DOHH2 (cell line): ENCODE measurements at regions not wholly inside any gene's neighbourhood (a gene's known extent, or its start where the extent isn't known, plus 50 kb on each side); places are given as distances from the start of the nearest gene placed in this dataset.

ENCODE experiments used
- H3F3A ChIP-seq: fragments of 200-600 bp; sonication (generic), shearing (Covaris generic); 2 replicates; pipeline ENCODE4 v1.6.0; 2016; ENCODE audit warnings: antibody characterized with exemption, mild to moderate bottlenecking; ENCODE audit not compliant: control insufficient read depth, insufficient read depth
- H3K27ac ChIP-seq: fragments of 200-600 bp; sonication (generic); 2 replicates; pipeline ENCODE4 v1.5.1; 2014; ENCODE audit warnings: low read depth, mild to moderate bottlenecking, low read length, moderate library complexity
- H3K27me3 ChIP-seq: fragments of 200-600 bp; sonication (generic); 2 replicates; pipeline ENCODE4 v1.6.1; 2014; ENCODE audit warnings: mild to moderate bottlenecking, low read length, mixed read lengths; ENCODE audit not compliant: control insufficient read depth
- H3K36me3 ChIP-seq: fragments of 200-600 bp; sonication (generic); 2 replicates; pipeline ENCODE4 v1.6.1; 2014; ENCODE audit warnings: mild to moderate bottlenecking, low read length, moderate library complexity, mixed read lengths; ENCODE audit not compliant: control insufficient read depth
- H3K4me1 ChIP-seq: fragments of 200-600 bp; sonication (generic); 2 replicates; pipeline ENCODE4 v1.6.1; 2014; ENCODE audit warnings: mild to moderate bottlenecking, low read length, mixed read lengths; ENCODE audit not compliant: control insufficient read depth
- H3K4me2 ChIP-seq: fragments of 200-600 bp; sonication (generic); 2 replicates; pipeline ENCODE4 v1.6.0; 2014; ENCODE audit warnings: mild to moderate bottlenecking, low read length, moderate library complexity
- H3K4me3 ChIP-seq: fragments of 200-600 bp; sonication (generic); 2 replicates; pipeline ENCODE4 v1.5.1; 2014; ENCODE audit warnings: mild to moderate bottlenecking, low read length, mixed read lengths
- H3K79me2 ChIP-seq: fragments of 200-600 bp; sonication (generic); 2 replicates; pipeline ENCODE4 v1.6.1; 2014; ENCODE audit warnings: mild to moderate bottlenecking, low read length, mixed read lengths; ENCODE audit not compliant: control insufficient read depth
- H3K9me2 ChIP-seq: fragments of 200-600 bp; sonication (generic); replicated peaks from 2 replicates; pipeline ENCODE4 v1.6.1; 2014; ENCODE audit warnings: mild to moderate bottlenecking, low read length, mixed read lengths; ENCODE audit not compliant: control insufficient read depth
- H3K9me3 ChIP-seq: fragments of 200-600 bp; sonication (generic); 2 replicates; pipeline ENCODE4 v1.6.1; 2014; ENCODE audit warnings: antibody characterized with exemption, low read length, mixed read lengths; ENCODE audit not compliant: control insufficient read depth, insufficient read depth
- H4K20me1 ChIP-seq: fragments of 200-600 bp; sonication (generic); 2 replicates; pipeline ENCODE4 v1.6.0; 2014; ENCODE audit warnings: low read depth, mild to moderate bottlenecking, antibody characterized with exemption, low read length, moderate library complexity; ENCODE audit not compliant: control insufficient read depth, insufficient read depth
- EZH2phosphoT487 ChIP-seq: fragments of 200-600 bp; sonication (generic); IDR thresholded peaks from 2 replicates; pipeline ENCODE4 v1.6.1; 2017; ENCODE audit warnings: borderline replicate concordance, mild to moderate bottlenecking, antibody characterized with exemption, low read length, moderate library complexity, mixed read lengths
- TF ChIP-seq, protein P1 (sequence below): fragments of 200-600 bp; sonication (generic); IDR thresholded peaks from one replicate; pipeline ENCODE4 v1.5.1; 2014; ENCODE audit warnings: antibody characterized with exemption, mild to moderate bottlenecking, low read depth, low read length; ENCODE audit not compliant: poor library complexity, severe bottlenecking

DNA sequence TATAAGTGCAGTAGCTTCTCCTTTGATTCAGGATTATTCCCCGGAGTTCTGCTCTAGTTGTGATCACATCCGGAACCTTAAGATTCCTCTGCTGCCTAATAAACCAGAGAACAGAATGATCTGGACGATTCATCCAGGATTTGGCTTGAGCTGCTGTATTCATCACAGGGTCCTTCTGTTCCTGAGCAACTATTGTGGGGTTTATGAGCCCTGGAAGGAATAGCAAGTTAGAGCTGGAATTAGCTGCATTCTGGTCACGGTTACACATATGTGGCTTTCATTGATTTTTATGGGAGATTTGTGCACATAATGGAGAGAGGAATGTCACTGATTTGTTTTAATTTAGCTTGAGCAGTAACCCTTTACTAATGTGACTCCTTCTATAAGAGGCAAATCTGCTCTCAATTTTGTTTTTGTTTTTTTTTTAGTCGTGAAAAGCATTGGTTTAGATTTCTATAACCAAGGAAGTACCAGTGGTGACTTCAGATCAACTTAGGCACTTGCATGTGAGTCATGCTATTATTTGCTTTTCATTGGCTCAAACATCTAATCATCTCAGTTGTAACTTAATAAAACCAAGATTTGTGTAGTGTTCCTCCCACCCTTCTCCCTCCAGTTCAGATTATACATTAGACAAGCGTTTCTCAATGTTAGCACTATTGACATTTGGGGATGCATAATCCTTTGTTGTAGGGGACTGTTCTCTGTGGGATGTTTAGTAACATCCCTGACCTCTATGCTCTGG, 148.5 kb downstream of the OTOL1 start:
- TF ChIP-seq, protein P1, sequence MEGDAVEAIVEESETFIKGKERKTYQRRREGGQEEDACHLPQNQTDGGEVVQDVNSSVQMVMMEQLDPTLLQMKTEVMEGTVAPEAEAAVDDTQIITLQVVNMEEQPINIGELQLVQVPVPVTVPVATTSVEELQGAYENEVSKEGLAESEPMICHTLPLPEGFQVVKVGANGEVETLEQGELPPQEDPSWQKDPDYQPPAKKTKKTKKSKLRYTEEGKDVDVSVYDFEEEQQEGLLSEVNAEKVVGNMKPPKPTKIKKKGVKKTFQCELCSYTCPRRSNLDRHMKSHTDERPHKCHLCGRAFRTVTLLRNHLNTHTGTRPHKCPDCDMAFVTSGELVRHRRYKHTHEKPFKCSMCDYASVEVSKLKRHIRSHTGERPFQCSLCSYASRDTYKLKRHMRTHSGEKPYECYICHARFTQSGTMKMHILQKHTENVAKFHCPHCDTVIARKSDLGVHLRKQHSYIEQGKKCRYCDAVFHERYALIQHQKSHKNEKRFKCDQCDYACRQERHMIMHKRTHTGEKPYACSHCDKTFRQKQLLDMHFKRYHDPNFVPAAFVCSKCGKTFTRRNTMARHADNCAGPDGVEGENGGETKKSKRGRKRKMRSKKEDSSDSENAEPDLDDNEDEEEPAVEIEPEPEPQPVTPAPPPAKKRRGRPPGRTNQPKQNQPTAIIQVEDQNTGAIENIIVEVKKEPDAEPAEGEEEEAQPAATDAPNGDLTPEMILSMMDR, result no peak
- TF ChIP-seq EZH2phosphoT487, result no peak
- Histone ChIP-seq H3K4me2 (no peak overlapping the region), H3K4me3 (no peak overlapping the region), H3F3A (no peaks in the 10 kb centered on the region), H3K27me3 (no peaks in the 10 kb centered on the region), H3K36me3 (no peaks in the 10 kb centered on the region), H3K4me1 (no peaks in the 10 kb centered on the region), H3K9me3 (no peaks in the 10 kb centered on the region), H4K20me1 (no peaks in the 10 kb centered on the region), H3K79me2 (no peaks in the 10 kb centered on the region), H3K27ac (no peak overlapping the region), H3K9me2 (no peaks in the 10 kb centered on the region)

DNA sequence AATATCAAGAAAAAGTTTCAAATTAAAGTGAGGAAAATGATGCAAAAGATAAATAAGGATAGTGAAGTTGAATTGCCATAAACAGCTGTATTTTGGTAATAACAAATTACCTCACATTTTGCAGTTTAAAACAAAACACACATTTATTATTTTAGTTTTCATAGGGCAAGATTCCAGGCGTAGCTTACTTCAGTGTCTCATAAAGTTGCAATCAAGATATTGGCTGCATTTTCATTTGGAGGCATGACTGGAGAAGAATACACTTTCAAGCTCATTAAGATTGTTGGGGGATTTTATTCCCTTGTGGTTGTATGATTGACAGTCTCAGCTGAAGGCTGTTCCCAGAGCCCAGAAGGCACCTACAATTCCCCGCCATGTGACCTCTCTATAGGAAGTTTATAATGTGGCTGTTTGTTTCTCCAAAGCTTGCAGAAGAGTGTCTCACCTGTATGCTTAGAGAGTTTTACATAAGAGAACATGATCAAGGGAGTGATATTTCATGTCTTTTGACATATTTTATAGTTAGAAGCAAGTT, 151.4 kb downstream of the OTOL1 start:
- TF ChIP-seq EZH2phosphoT487, result no peak
- Histone ChIP-seq H3K4me2 (no peak overlapping the region), H3K36me3 (no peaks in the 10 kb centered on the region), H3K27me3 (no peaks in the 10 kb centered on the region), H3K27ac (no peak overlapping the region), H3K4me3 (no peak overlapping the region), H3K79me2 (no peaks in the 10 kb centered on the region), H3F3A (no peaks in the 10 kb centered on the region), H3K9me3 (no peaks in the 10 kb centered on the region), H3K4me1 (no peaks in the 10 kb centered on the region), H4K20me1 (no peaks in the 10 kb centered on the region), H3K9me2 (no peaks in the 10 kb centered on the region)

DNA sequence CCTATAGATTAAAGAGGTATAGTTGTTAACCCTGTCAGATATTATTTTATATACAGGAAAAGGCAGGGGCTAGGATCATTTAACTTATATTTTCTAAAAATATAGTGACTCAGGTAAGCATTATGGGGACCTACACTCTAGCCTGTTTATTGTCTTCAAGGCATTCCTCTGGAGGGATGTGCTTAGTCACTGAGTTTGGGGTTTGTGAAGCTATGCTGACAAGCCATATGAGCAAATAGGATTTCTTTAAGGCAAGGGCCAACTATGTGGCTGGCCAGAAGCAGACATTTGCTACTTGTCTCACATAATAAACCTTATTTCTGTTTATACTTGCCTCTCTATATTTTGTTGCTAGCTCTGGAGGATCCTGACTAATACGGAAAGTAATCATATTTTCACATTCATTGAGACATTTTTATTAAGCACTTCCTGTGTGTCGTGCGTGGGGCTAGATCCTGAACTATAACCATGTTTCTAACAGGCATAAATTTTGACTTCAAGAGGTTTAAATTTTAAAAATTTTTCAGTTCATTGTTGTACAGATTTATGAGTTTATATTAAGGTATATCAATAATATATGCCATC, 153.4 kb downstream of the OTOL1 start:
- Histone ChIP-seq H3K9me2 (no peaks in the 10 kb centered on the region), H3K4me2 (no peak overlapping the region), H3F3A (no peaks in the 10 kb centered on the region), H3K4me3 (no peak overlapping the region), H3K4me1 (no peaks in the 10 kb centered on the region), H3K36me3 (no peaks in the 10 kb centered on the region), H3K27ac (no peak overlapping the region), H3K9me3 (no peaks in the 10 kb centered on the region), H3K27me3 (no peaks in the 10 kb centered on the region), H3K79me2 (no peaks in the 10 kb centered on the region), H4K20me1 (no peaks in the 10 kb centered on the region)
- TF ChIP-seq, protein P1, result no peak

DNA sequence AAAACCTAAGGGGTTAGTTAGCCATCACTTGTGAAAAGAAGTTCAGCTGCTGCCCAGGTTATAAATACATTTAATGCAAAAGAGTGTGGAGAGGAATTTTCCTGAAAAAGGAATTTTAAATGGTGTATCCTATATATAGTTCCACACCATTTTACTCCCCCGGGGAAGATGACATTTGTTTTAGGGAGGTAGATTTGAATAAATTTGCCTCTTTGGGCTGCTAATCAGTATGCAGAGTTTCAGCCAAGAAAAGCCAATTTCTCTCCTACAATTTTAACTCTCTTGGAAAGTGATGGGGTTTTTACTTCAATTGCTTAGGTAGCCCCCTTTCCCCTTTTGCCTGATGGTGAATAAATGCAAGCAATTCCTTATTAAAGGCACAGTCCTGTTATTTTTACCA, 161.2 kb downstream of the OTOL1 start:
- Histone ChIP-seq H3K4me2 (no peak overlapping the region), H3K9me2 (no peaks in the 10 kb centered on the region), H3K36me3 (no peaks in the 10 kb centered on the region), H3K79me2 (no peaks in the 10 kb centered on the region), H3K9me3 (no peaks in the 10 kb centered on the region), H3K4me3 (no peak overlapping the region), H3K4me1 (no peaks in the 10 kb centered on the region), H3K27ac (no peak overlapping the region), H3F3A (no peaks in the 10 kb centered on the region), H4K20me1 (no peaks in the 10 kb centered on the region), H3K27me3 (no peaks in the 10 kb centered on the region)
- no peak for TF ChIP-seq EZH2phosphoT487
- TF ChIP-seq, protein P1, result no peak
